ENCODE measurements at regions not wholly inside any gene's neighbourhood (a gene's known extent, or its start where the extent isn't known, plus 50 kb on each side); places are given as distances from the start of the nearest gene placed in this dataset.
"Not testable (repeated sequence)": the region's sequence is repeated elsewhere in the genome, so short reads cannot be mapped to it uniquely, and the experiment has no call there.

DNA sequence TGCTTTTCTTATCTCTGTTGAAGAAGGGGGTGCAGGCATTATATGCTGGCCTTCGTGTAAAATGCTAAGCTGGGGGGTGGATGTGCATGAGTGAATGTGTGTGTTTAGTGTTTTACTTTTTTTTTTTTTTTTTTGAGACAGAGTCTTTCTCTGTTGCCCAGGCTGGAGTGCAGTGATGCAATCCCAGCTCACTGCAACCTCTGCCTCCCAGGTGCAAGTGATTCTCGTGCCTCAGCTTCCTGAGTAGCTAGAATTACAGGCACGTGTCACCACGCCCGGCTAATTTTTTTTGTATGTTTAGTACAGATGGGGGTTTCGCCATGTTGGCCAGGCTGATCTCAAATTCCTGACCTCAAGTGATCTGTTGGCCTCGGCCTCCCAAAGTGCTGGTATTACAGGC is 55.8 kb upstream of the SCAF4 start:
- H3K4me1 ChIP-seq: peaks cover 0 to 14% (median 5%) of the 10 kb centered on the region in 4 donors
- DNase-seq: peak in 1 of 2 donors; percentile 80
- not testable (repeated sequence) for H3K27me3 ChIP-seq; ATAC-seq (ENCODE audit: low FRiP score in 2 of 2); H3K9me3 ChIP-seq; H3K4me3 ChIP-seq; H3K27ac ChIP-seq; H3K36me3 ChIP-seq
- 55 to 57% methylated on average over 7 of the region's 7 CpGs for WGBS, 2 donors
- TF ChIP-seq POLR2AphosphoS5 (IDR thresholded peaks at IDR 0.05) (peak in 1 of 2 donors; percentile 8), EP300 (IDR thresholded peaks at IDR 0.05) (peak in 1 of 4 donors; percentile 33)

GRCh38 chr21:31786164-31786920 is 54.4 kb upstream of the SCAF4 start:
- Histone ChIP-seq H3K4me3 (no peak overlapping the region), H3K27me3 (no peaks in the 10 kb centered on the region), H3K27ac (peak overlapping the region in 1 of 4 donors; percentile 39), H3K9me3 (no peaks in the 10 kb centered on the region), H3K36me3 (no peaks in the 10 kb centered on the region), H3K4me1 (peaks cover 0 to 14% (median 5%) of the 10 kb centered on the region in 4 donors)
- WGBS, 2 donors: 41 to 47% methylated on average over 4 of the region's 4 CpGs
- TF ChIP-seq EP300 (IDR thresholded peaks at IDR 0.05): peak in 1 of 4 donors; percentile 57
- TF ChIP-seq POLR2AphosphoS5 (IDR thresholded peaks at IDR 0.05): no peak
- TF ChIP-seq POLR2A (IDR thresholded peaks at IDR 0.05): no peak
- TF ChIP-seq, protein P1, sequence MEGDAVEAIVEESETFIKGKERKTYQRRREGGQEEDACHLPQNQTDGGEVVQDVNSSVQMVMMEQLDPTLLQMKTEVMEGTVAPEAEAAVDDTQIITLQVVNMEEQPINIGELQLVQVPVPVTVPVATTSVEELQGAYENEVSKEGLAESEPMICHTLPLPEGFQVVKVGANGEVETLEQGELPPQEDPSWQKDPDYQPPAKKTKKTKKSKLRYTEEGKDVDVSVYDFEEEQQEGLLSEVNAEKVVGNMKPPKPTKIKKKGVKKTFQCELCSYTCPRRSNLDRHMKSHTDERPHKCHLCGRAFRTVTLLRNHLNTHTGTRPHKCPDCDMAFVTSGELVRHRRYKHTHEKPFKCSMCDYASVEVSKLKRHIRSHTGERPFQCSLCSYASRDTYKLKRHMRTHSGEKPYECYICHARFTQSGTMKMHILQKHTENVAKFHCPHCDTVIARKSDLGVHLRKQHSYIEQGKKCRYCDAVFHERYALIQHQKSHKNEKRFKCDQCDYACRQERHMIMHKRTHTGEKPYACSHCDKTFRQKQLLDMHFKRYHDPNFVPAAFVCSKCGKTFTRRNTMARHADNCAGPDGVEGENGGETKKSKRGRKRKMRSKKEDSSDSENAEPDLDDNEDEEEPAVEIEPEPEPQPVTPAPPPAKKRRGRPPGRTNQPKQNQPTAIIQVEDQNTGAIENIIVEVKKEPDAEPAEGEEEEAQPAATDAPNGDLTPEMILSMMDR (IDR thresholded peaks at IDR 0.05): no peak
- ATAC-seq (ENCODE audit: low FRiP score in 2 of 2) (peak; percentile 48 to 79), DNase-seq (peak in 1 of 2 donors; percentile 22)

- not testable (repeated sequence) for H3K27me3 ChIP-seq, H3K36me3 ChIP-seq, H3K9me3 ChIP-seq, H3K27ac ChIP-seq, H3K4me3 ChIP-seq
- DNase-seq (peak in 1 of 2 donors; percentile 70), ATAC-seq (ENCODE audit: low FRiP score in 2 of 2) (peak; percentile 85 to 87)
- TF ChIP-seq, protein P1 (IDR thresholded peaks at IDR 0.05): peak; percentile 50 to 80 (median 66)
- H3K4me1 ChIP-seq: peaks cover 0 to 14% (median 5%) of the 10 kb centered on the region in 4 donors
- 55 to 56% methylated on average over 11 of the region's 11 CpGs for WGBS, 2 donors
Observed at GRCh38 chr21:31785237-31786163, 53.6 kb upstream of the SCAF4 start.

- no peaks in the 10 kb centered on the region for H3K36me3 ChIP-seq
- H3K4me1 ChIP-seq: peaks cover 0 to 11% (median 5%) of the 10 kb centered on the region in 4 donors
- TF ChIP-seq EP300 (IDR thresholded peaks at IDR 0.05) (no peak), POLR2AphosphoS5 (IDR thresholded peaks at IDR 0.05) (no peak), POLR2A (IDR thresholded peaks at IDR 0.05) (no peak)
- TF ChIP-seq, protein P1 (IDR thresholded peaks at IDR 0.05): no peak
- no peak overlapping the region for H3K27ac ChIP-seq
- WGBS, 2 donors: 2 to 3% methylated on average over 3 of the region's 3 CpGs
- ATAC-seq (ENCODE audit: low FRiP score in 2 of 2) (peak in 1 of 2 donors; percentile 79), DNase-seq (peak in 1 of 2 donors; percentile 46)
- no peaks in the 10 kb centered on the region for H3K9me3 ChIP-seq
- H3K27me3 ChIP-seq: no peaks in the 10 kb centered on the region
- H3K4me3 ChIP-seq: no peak overlapping the region
Observed at GRCh38 chr21:31781737-31782136, 49.8 kb upstream of the SCAF4 start.

Data from upper lobe of left lung (tissue), 6 donors.